Endothelial cell of umbilical vein (primary cell): ENCODE measurements at regions not wholly inside any gene's neighbourhood (a gene's known extent, or its start where the extent isn't known, plus 50 kb on each side); places are given as distances from the start of the nearest gene placed in this dataset.

Experiments used
- CTCF ChIP-seq, 2 donors: IDR thresholded peaks; 1 replicate in 1 of 2; 2 replicates in 1 of 2; pipeline ENCODE4 v1.5.1; 2011; ENCODE audit warnings: low read length in 2 of 2, mild to moderate bottlenecking in 2 of 2, moderate library complexity in 2 of 2, control low read depth in 1 of 2, inconsistent platforms in 1 of 2, low read depth in 1 of 2; ENCODE audit not compliant: insufficient read depth in 1 of 2; ENCODE audit errors: extremely low read depth in 1 of 2
- EZH2 ChIP-seq: IDR thresholded peaks from 2 replicates; pipeline ENCODE4 v1.6.1; 2012; ENCODE audit warnings: borderline replicate concordance, low read depth, mild to moderate bottlenecking, moderate library complexity, low read length, inconsistent platforms; ENCODE audit not compliant: severe bottlenecking
- GATA2 ChIP-seq: IDR thresholded peaks from 2 replicates; pipeline ENCODE4 v1.7.0; 2011; ENCODE audit warnings: low read depth, mild to moderate bottlenecking, moderate library complexity, mixed read lengths, low read length; ENCODE audit not compliant: insufficient read length, insufficient read depth
- POLR2A ChIP-seq: IDR thresholded peaks from 2 replicates; pipeline ENCODE4 v1.6.1; 2012; ENCODE audit warnings: low read depth, mild to moderate bottlenecking, control low read depth, low read length
- POLR2AphosphoS5 ChIP-seq: IDR thresholded peaks from 2 replicates; pipeline ENCODE4 v1.6.1; 2012; ENCODE audit warnings: low read depth, mild to moderate bottlenecking, control low read depth, low read length, moderate library complexity; ENCODE audit not compliant: insufficient read depth

- TF ChIP-seq CTCF (IDR thresholded peaks at IDR 0.05; ENCODE audit: extremely low read depth in 1 of 2, insufficient read depth in 1 of 2, low read depth in 1 of 2, low read length in 2 of 2) = no peak
- TF ChIP-seq EZH2 = no peak
- TF ChIP-seq POLR2A = no peak
- no peak for TF ChIP-seq POLR2AphosphoS5
- TF ChIP-seq GATA2 = no peak
Measured at GRCh38 chr20:60294632-60295031, 336.4 kb downstream of the CDH26 start.
